H1 (cell line): ENCODE measurements at regions not wholly inside any gene's neighbourhood (a gene's known extent, or its start where the extent isn't known, plus 50 kb on each side); places are given as distances from the start of the nearest gene placed in this dataset.

Source experiments
- CTCF ChIA-PET: fragments of 300-600 bp; sonication (Branson Sonifier 250); formaldehyde crosslinking; loops from one replicate; lab custom pipeline; 2021; ENCODE audit not compliant: partially characterized antibody; lab: Charles Lee
- POLR2A ChIA-PET: fragments of 300-600 bp; sonication (Branson Sonifier 250); formaldehyde crosslinking; loops from one replicate; lab custom pipeline; 2021; ENCODE audit warnings: inconsistent platforms; ENCODE audit not compliant: partially characterized antibody; lab: Charles Lee
- DNase-seq, 2 experiments: peaks; one replicate each; pipeline versions ENCODE4 v3.0.0 to v3.0.0-alpha.2; 2010 to 2022; ENCODE audit warnings: low spot score in 2 of 2, low read depth in 1 of 2, mixed read lengths in 1 of 2
- FAIRE-seq: peaks from 2 replicates; lab custom pipeline; 2011; peaks lifted over from hg19 to GRCh38; lab: Jason Lieb, UNC
- H2AFZ ChIP-seq: 2 replicates; pipeline ENCODE4 v1.8.1; 2012; ENCODE audit warnings: low read length, inconsistent platforms
- H2AK5ac ChIP-seq: 2 replicates; pipeline ENCODE4 v1.6.1; 2013; ENCODE audit warnings: low read depth, low read length
- H2BK120ac ChIP-seq: replicated peaks from 2 replicates; pipeline ENCODE3; 2013; ENCODE audit warnings: low read depth, low read length, inconsistent platforms
- H2BK12ac ChIP-seq: 2 replicates; pipeline ENCODE4 v1.6.1; 2013; ENCODE audit warnings: low read depth, low read length
- H2BK15ac ChIP-seq: 2 replicates; pipeline ENCODE4 v1.6.1; 2013; ENCODE audit warnings: low read length
- H2BK20ac ChIP-seq: 2 replicates; pipeline ENCODE4 v1.6.1; 2013; ENCODE audit warnings: low read length
- H2BK5ac ChIP-seq: 2 replicates; pipeline ENCODE4 v1.6.1; 2013; ENCODE audit warnings: low read depth, low read length
- H3K14ac ChIP-seq: 2 replicates; pipeline ENCODE4 v1.6.1; 2013; ENCODE audit warnings: inconsistent platforms; ENCODE audit not compliant: insufficient read length
- H3K18ac ChIP-seq: 2 replicates; pipeline ENCODE4 v1.6.1; 2013; ENCODE audit warnings: low read length; ENCODE audit errors: extremely low read depth
- H3K23ac ChIP-seq: 2 replicates; pipeline ENCODE4 v1.6.1; 2013; ENCODE audit warnings: inconsistent platforms; ENCODE audit not compliant: insufficient read length
- H3K23me2 ChIP-seq: 2 replicates; pipeline ENCODE4 v1.6.1; 2013; ENCODE audit warnings: low read depth, low read length
- H3K27ac ChIP-seq: 2 replicates; pipeline ENCODE4 v1.6.1; 2011; ENCODE audit warnings: low read depth, low read length, inconsistent platforms
- H3K27me3 ChIP-seq, 4 experiments: replicated peaks in 1 of 4; 1 replicate in 1 of 4; 2 replicates in 3 of 4; pipeline versions ENCODE4 v1.6.1 to v1.8.1; 2011 to 2013; ENCODE audit warnings: low read length in 3 of 4, mild to moderate bottlenecking in 3 of 4, inconsistent platforms in 2 of 4, mixed read lengths in 2 of 4, moderate library complexity in 1 of 4; ENCODE audit not compliant: control insufficient read depth in 3 of 4, insufficient read depth in 3 of 4; ENCODE audit errors: extremely low read depth in 1 of 4
- H3K36me3 ChIP-seq, 4 experiments: 2 replicates each; pipeline versions ENCODE4 v1.6.1 to v1.8.1; 2011 to 2013; ENCODE audit warnings: mild to moderate bottlenecking in 4 of 4, low read length in 3 of 4, moderate library complexity in 2 of 4, control low read depth in 1 of 4, inconsistent platforms in 1 of 4; ENCODE audit not compliant: insufficient read depth in 4 of 4, control insufficient read depth in 2 of 4
- H3K4ac ChIP-seq: replicated peaks from 2 replicates; pipeline ENCODE3; 2013; ENCODE audit warnings: low read length, low read depth, mixed read lengths, inconsistent platforms; ENCODE audit not compliant: insufficient read length
- H3K4me1 ChIP-seq, 4 experiments: replicated peaks in 1 of 4; 1 replicate in 1 of 4; 2 replicates in 3 of 4; pipeline versions ENCODE4 v1.6.1 to v1.8.1; 2011 to 2013; ENCODE audit warnings: low read length in 3 of 4, inconsistent platforms in 2 of 4, mixed read lengths in 1 of 4; ENCODE audit not compliant: insufficient read depth in 4 of 4, control insufficient read depth in 3 of 4
- H3K4me2 ChIP-seq, 2 experiments: 2 replicates each; pipeline versions ENCODE4 v1.6.1 to v1.8.1; 2011 to 2013; ENCODE audit warnings: low read depth in 2 of 2, low read length in 2 of 2, control low read depth in 1 of 2, inconsistent platforms in 1 of 2, mild to moderate bottlenecking in 1 of 2; ENCODE audit not compliant: insufficient read depth in 1 of 2
- H3K4me3 ChIP-seq, 4 experiments: fragments of 200-600, 300-600 bp in 1 of 4; sonication (generic), shearing (Covaris generic), sonication (Bioruptor Twin) in 1 of 4; 2 replicates each; pipeline versions ENCODE4 v1.5.1 to v1.8.1; 2011 to 2016; ENCODE audit warnings: low read length in 4 of 4, low read depth in 3 of 4, control low read depth in 2 of 4, inconsistent platforms in 2 of 4, mild to moderate bottlenecking in 2 of 4, mixed read lengths in 1 of 4, moderate library complexity in 1 of 4; ENCODE audit not compliant: insufficient read depth in 2 of 4; ENCODE audit errors: extremely low read depth in 1 of 4
- H3K56ac ChIP-seq: replicated peaks from 2 replicates; pipeline ENCODE3; 2013; ENCODE audit warnings: low read depth, mild to moderate bottlenecking, mixed read lengths, low read length, inconsistent platforms; ENCODE audit not compliant: insufficient read length
- H3K79me1 ChIP-seq: 2 replicates; pipeline ENCODE4 v1.6.1; 2013; ENCODE audit warnings: low read depth, low read length, control low read depth
- H3K79me2 ChIP-seq, 2 experiments: 2 replicates each; pipeline versions ENCODE4 v1.6.1 to v1.8.1; 2012 to 2013; ENCODE audit warnings: low read length in 2 of 2, mild to moderate bottlenecking in 2 of 2, inconsistent platforms in 1 of 2; ENCODE audit not compliant: insufficient read depth in 2 of 2, control insufficient read depth in 1 of 2
- H3K9ac ChIP-seq, 4 experiments: replicated peaks in 1 of 4; 1 replicate in 1 of 4; 2 replicates in 3 of 4; pipeline versions ENCODE4 v1.6.1 to v1.8.1; 2011 to 2013; ENCODE audit warnings: low read depth in 3 of 4, low read length in 3 of 4, control low read depth in 2 of 4, mild to moderate bottlenecking in 2 of 4, moderate library complexity in 2 of 4, inconsistent platforms in 1 of 4; ENCODE audit errors: extremely low read depth in 1 of 4
- H3K9me3 ChIP-seq, 2 experiments: 2 replicates each; pipeline versions ENCODE4 v1.6.1 to v1.8.1; 2012 to 2013; ENCODE audit warnings: mild to moderate bottlenecking in 2 of 2, moderate library complexity in 2 of 2, control low read depth in 1 of 2, inconsistent platforms in 1 of 2, low read depth in 1 of 2, low read length in 1 of 2, mixed read lengths in 1 of 2; ENCODE audit not compliant: insufficient read depth in 2 of 2
- H4K20me1 ChIP-seq, 2 experiments: replicated peaks in 1 of 2; 2 replicates each; pipeline versions ENCODE3 to v1.8.1; 2011 to 2013; ENCODE audit warnings: inconsistent platforms in 2 of 2, low read length in 2 of 2, mild to moderate bottlenecking in 1 of 2; ENCODE audit not compliant: insufficient read depth in 2 of 2, control insufficient read depth in 1 of 2
- H4K5ac ChIP-seq: 2 replicates; pipeline ENCODE4 v1.6.1; 2013; ENCODE audit warnings: low read length, low read depth, mixed read lengths, inconsistent platforms; ENCODE audit not compliant: insufficient read length
- H4K8ac ChIP-seq: 2 replicates; pipeline ENCODE4 v1.8.0; 2013; ENCODE audit warnings: mild to moderate bottlenecking, moderate library complexity, low read length, inconsistent platforms; ENCODE audit not compliant: insufficient read depth; ENCODE audit errors: extremely low read depth
- H4K91ac ChIP-seq: replicated peaks from 2 replicates; pipeline ENCODE3; 2013; ENCODE audit warnings: low read length, mixed read lengths, inconsistent platforms; ENCODE audit not compliant: insufficient read length
- E2F6 ChIP-seq: IDR thresholded peaks from 2 replicates; pipeline ENCODE4 v1.6.1; 2012; ENCODE audit warnings: inconsistent platforms
- NRF1 ChIP-seq: IDR thresholded peaks from 2 replicates; pipeline ENCODE4 v1.6.1; 2011; ENCODE audit warnings: mild to moderate bottlenecking, low read depth, low read length, improper control_type of control experiment
- POU5F1 ChIP-seq: IDR thresholded peaks from 2 replicates; pipeline ENCODE4 v1.6.1; 2011; ENCODE audit warnings: low read depth, mild to moderate bottlenecking, low read length, moderate library complexity
- RFX5 ChIP-seq: IDR thresholded peaks from 2 replicates; pipeline ENCODE4 v1.6.1; 2011; ENCODE audit warnings: low read depth, low read length, improper control_type of control experiment, borderline replicate concordance
- WGBS, 2 experiments: shearing (Covaris generic) in 1 of 2; methylation state at CpG; one replicate each; pipeline versions ENCODE4 v1.1.6 to v1.1.7; 2013 to 2015; ENCODE audit warnings: low lambda C conversion rate in 2 of 2, mixed read lengths in 2 of 2, inconsistent platforms in 1 of 2, low coverage in 1 of 2, missing lambda C conversion rate in 1 of 2; ENCODE audit not compliant: insufficient replicate concordance in 2 of 2, insufficient coverage in 1 of 2, insufficient read length in 1 of 2; ENCODE audit errors: extremely low coverage in 1 of 2, missing lambda C conversion rate in 1 of 2; 5-methylcytosine and 5-hydroxymethylcytosine counted together

- Histone ChIP-seq H3K9ac (no peak overlapping the region), H3K79me1 (no peaks in the 10 kb centered on the region), H3K36me3 (no peaks in the 10 kb centered on the region), H3K27ac (no peak overlapping the region), H4K20me1 (no peaks in the 10 kb centered on the region), H2BK120ac (no peak overlapping the region), H2AFZ (no peak overlapping the region), H4K91ac (no peak overlapping the region), H3K23ac (no peak overlapping the region), H3K56ac (no peak overlapping the region), H3K4me2 (no peak overlapping the region), H4K8ac (no peak overlapping the region), H2BK5ac (no peak overlapping the region), H3K4me3 (no peak overlapping the region), H2BK15ac (no peak overlapping the region), H3K4me1 (no peaks in the 10 kb centered on the region), H3K23me2 (no peaks in the 10 kb centered on the region), H3K14ac (no peak overlapping the region), H2AK5ac (no peak overlapping the region), H2BK20ac (no peak overlapping the region), H3K4ac (no peak overlapping the region), H4K5ac (no peak overlapping the region), H3K27me3 (no peaks in the 10 kb centered on the region), H3K18ac (no peak overlapping the region), H3K9me3 (peaks cover 8 to 10% of the 10 kb centered on the region in 2 experiments; a peak in 3 of 4 replicates), H2BK12ac (no peak overlapping the region), H3K79me2 (no peaks in the 10 kb centered on the region)
- DNase-seq: no peak
- 94% methylated on average over 1 of the region's 1 CpG; no CpG with 5 or more reads in 1 of the 2 experiments for WGBS, 2 experiments
- no peak for FAIRE-seq
- CTCF ChIA-PET: no interaction called here
- TF ChIP-seq POU5F1 (no peak), RFX5 (no peak), E2F6 (no peak), NRF1 (no peak)
- POLR2A ChIA-PET: no interaction called here
These were observed 686.7 kb downstream of the NYAP2 start for GRCh38 chr2:226086190-226086589.
